Heart left ventricle (tissue), 13 donors: ENCODE measurements at regions not wholly inside any gene's neighbourhood (a gene's known extent, or its start where the extent isn't known, plus 50 kb on each side); places are given as distances from the start of the nearest gene placed in this dataset.

ENCODE experiments used
- POLR2A ChIP-seq, 2 donors: fragments of 450-650 bp; IDR thresholded peaks; one replicate each; pipeline ENCODE4 v1.6.1; 2017; ENCODE audit warnings: antibody characterized with exemption in 2 of 2, mild to moderate bottlenecking in 2 of 2, moderate library complexity in 2 of 2
- TF ChIP-seq, protein P1 (sequence below), 12 donors: fragments of 200-600 bp; sonication (generic) in 4 of 12; IDR thresholded peaks; one replicate each; pipeline versions ENCODE4 v1.5.0 to v1.8.0; 2018 to 2022; ENCODE audit warnings: antibody characterized with exemption in 12 of 12, mild to moderate bottlenecking in 5 of 12
- donor health status: ischemic (EF 13 %, LVEDD 7.1; RV severe dilation, severe dysfunction).
- donor health status: DM: no; HTN: yes; CAD: no.
- donor health status: DM: no; HTN: no; CAD: no.
- donor health status: ischemic (EF 25% LVEDD 6.9; RV normal size, moderate dysfunction).
- donor health status: ischemic (EF 25% LVEDD 5.7; RV mildly dilated, moderate dysfunction).
- donor health status: ischemic (EF 35%, LVEDD 5.7; RV mildly dilated, moderate dysfunction).
- donor health status: nonischemic (EF 11% LVEDD 7.7; RV severe dilation, severe dysfunction).
- donor health status: DM: yes; HTN: yes; CAD: no.
- donor health status: PGD.
- donor health status: ischemic (EF 29% LVEDD 5.4; RV normal size, mild dysfunction).
- donor health status: nonischemic (EF 23%, LVEDD 6.1; RV moderate dilation, normal function).

DNA sequence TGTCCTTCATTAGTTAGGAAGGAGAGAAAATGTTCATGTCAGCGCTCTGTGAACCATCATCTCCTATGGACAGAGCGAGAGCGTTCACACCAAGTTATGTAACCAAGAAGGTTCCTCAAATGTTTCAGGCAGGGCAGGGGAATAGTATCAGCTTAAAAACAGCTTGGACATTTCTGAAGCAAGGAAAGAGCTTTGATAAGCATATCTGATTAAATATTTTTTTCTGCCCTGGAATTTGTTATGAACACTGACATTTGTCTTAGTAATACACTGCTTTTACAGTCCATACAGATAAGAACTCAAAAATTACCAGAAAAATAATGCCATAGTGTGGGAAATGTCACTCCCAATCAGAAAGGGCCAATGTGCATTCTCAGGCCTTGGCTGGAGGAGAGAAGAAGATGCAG is 66.3 kb upstream of the LIFR start:
- TF ChIP-seq, protein P1, sequence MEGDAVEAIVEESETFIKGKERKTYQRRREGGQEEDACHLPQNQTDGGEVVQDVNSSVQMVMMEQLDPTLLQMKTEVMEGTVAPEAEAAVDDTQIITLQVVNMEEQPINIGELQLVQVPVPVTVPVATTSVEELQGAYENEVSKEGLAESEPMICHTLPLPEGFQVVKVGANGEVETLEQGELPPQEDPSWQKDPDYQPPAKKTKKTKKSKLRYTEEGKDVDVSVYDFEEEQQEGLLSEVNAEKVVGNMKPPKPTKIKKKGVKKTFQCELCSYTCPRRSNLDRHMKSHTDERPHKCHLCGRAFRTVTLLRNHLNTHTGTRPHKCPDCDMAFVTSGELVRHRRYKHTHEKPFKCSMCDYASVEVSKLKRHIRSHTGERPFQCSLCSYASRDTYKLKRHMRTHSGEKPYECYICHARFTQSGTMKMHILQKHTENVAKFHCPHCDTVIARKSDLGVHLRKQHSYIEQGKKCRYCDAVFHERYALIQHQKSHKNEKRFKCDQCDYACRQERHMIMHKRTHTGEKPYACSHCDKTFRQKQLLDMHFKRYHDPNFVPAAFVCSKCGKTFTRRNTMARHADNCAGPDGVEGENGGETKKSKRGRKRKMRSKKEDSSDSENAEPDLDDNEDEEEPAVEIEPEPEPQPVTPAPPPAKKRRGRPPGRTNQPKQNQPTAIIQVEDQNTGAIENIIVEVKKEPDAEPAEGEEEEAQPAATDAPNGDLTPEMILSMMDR (IDR thresholded peaks at IDR 0.05): no peak
- no peak for TF ChIP-seq POLR2A (IDR thresholded peaks at IDR 0.05)
